Glutamatergic neuron (in vitro differentiated cells): ENCODE measurements at regions not wholly inside any gene's neighbourhood (a gene's known extent, or its start where the extent isn't known, plus 50 kb on each side); places are given as distances from the start of the nearest gene placed in this dataset.

Experiments used
- DNase-seq: peaks from one replicate; pipeline ENCODE4 v3.0.0; 2022
- H3K27ac Mint-ChIP-seq: one replicate; pipeline ENCODE4 v1.8.0; 2020; ENCODE audit warnings: mild to moderate bottlenecking, mixed read lengths, inconsistent platforms; ENCODE audit not compliant: unreplicated experiment
- H3K27me3 Mint-ChIP-seq: one replicate; pipeline ENCODE4 v1.8.0; 2020; ENCODE audit warnings: mild to moderate bottlenecking, moderate library complexity, mixed read lengths, inconsistent platforms; ENCODE audit not compliant: unreplicated experiment
- H3K36me3 Mint-ChIP-seq: one replicate; pipeline ENCODE4 v1.8.0; 2020; ENCODE audit warnings: mild to moderate bottlenecking, mixed read lengths, inconsistent platforms; ENCODE audit not compliant: unreplicated experiment
- H3K4me1 Mint-ChIP-seq: one replicate; pipeline ENCODE4 v1.8.0; 2020; ENCODE audit warnings: mild to moderate bottlenecking, low read depth, mixed read lengths, inconsistent platforms; ENCODE audit not compliant: unreplicated experiment
- H3K4me3 Mint-ChIP-seq: one replicate; pipeline ENCODE4 v1.8.0; 2020; ENCODE audit warnings: mild to moderate bottlenecking, mixed read lengths, inconsistent platforms; ENCODE audit not compliant: unreplicated experiment
- H3K9me3 Mint-ChIP-seq: one replicate; pipeline ENCODE4 v1.8.0; 2020; ENCODE audit warnings: mild to moderate bottlenecking, moderate library complexity, mixed read lengths, inconsistent platforms; ENCODE audit not compliant: unreplicated experiment
- CTCF ChIP-seq: fragments of 200-600 bp; sonication (generic); IDR thresholded peaks from one replicate; pipeline ENCODE4 v1.5.0; 2021; ENCODE audit not compliant: partially characterized antibody, unreplicated experiment

- H3K36me3 Mint-ChIP-seq, result no peaks in the 10 kb centered on the region
- H3K9me3 Mint-ChIP-seq, result peaks cover 4% of the 10 kb centered on the region
- no peaks in the 10 kb centered on the region for H3K27me3 Mint-ChIP-seq
- no peak overlapping the region for H3K27ac Mint-ChIP-seq
- TF ChIP-seq CTCF, result no peak
- H3K4me1 Mint-ChIP-seq, result no peaks in the 10 kb centered on the region
- H3K4me3 Mint-ChIP-seq, result no peak overlapping the region
- no peak for DNase-seq
These were observed 543.5 kb downstream of the GABRG1 start for GRCh38 chr4:45580334-45580733.

- TF ChIP-seq CTCF, result no peak
- Mint-ChIP-seq H3K9me3 (no peaks in the 10 kb centered on the region), H3K36me3 (no peaks in the 10 kb centered on the region), H3K27ac (no peak overlapping the region), H3K4me3 (no peak overlapping the region), H3K4me1 (no peaks in the 10 kb centered on the region), H3K27me3 (no peaks in the 10 kb centered on the region)
- no peak for DNase-seq
These were observed 545.0 kb downstream of the GABRG1 start for GRCh38 chr4:45578874-45579273.

- Mint-ChIP-seq H3K27ac (no peak overlapping the region), H3K36me3 (no peaks in the 10 kb centered on the region), H3K4me1 (no peaks in the 10 kb centered on the region), H3K9me3 (no peaks in the 10 kb centered on the region), H3K4me3 (no peak overlapping the region), H3K27me3 (no peaks in the 10 kb centered on the region)
- no peak for DNase-seq
- TF ChIP-seq CTCF, result no peak
These were observed 547.6 kb downstream of the GABRG1 start for GRCh38 chr4:45576275-45576674.

GRCh38 chr4:45569619-45570018, 554.2 kb downstream of the GABRG1 start:
- no peak for DNase-seq
- H3K27me3 Mint-ChIP-seq, result no peaks in the 10 kb centered on the region
- TF ChIP-seq CTCF, result no peak
- no peaks in the 10 kb centered on the region for H3K4me1 Mint-ChIP-seq
- no peaks in the 10 kb centered on the region for H3K9me3 Mint-ChIP-seq
- H3K4me3 Mint-ChIP-seq, result no peak overlapping the region
- H3K27ac Mint-ChIP-seq, result no peak overlapping the region
- no peaks in the 10 kb centered on the region for H3K36me3 Mint-ChIP-seq

GRCh38 chr4:45568694-45569093, 555.2 kb downstream of the GABRG1 start:
- Mint-ChIP-seq H3K27me3 (no peaks in the 10 kb centered on the region), H3K27ac (no peak overlapping the region), H3K36me3 (no peaks in the 10 kb centered on the region), H3K4me3 (no peak overlapping the region), H3K4me1 (no peaks in the 10 kb centered on the region), H3K9me3 (no peaks in the 10 kb centered on the region)
- DNase-seq, result no peak
- TF ChIP-seq CTCF, result no peak
